ENCODE measurements at regions not wholly inside any gene's neighbourhood (a gene's known extent, or its start where the extent isn't known, plus 50 kb on each side); places are given as distances from the start of the nearest gene placed in this dataset.
"Not testable (repeated sequence)": the region's sequence is repeated elsewhere in the genome, so short reads cannot be mapped to it uniquely, and the experiment has no call there.

- no peak for DNase-seq (ENCODE audit: low read depth)
Observed at GRCh38 chr15:62644889-62645742, 397.4 kb upstream of the TPM1 start.

GRCh38 chr15:62647202-62647842 is 395.2 kb upstream of the TPM1 start:
- no peak for DNase-seq (ENCODE audit: low read depth)

- no peak for DNase-seq (ENCODE audit: low read depth)
Observed at GRCh38 chr15:62647843-62648505, 394.6 kb upstream of the TPM1 start.

GRCh38 chr15:62648954-62649353 is 393.6 kb upstream of the TPM1 start:
- DNase-seq (ENCODE audit: low read depth) = no peak

GRCh38 chr15:62649793-62650420 is 392.6 kb upstream of the TPM1 start:
- DNase-seq (ENCODE audit: low read depth) = no peak

- no peak for DNase-seq (ENCODE audit: low read depth)
Observed at GRCh38 chr15:62653122-62653521, 389.4 kb upstream of the TPM1 start.

- DNase-seq (ENCODE audit: low read depth) = no peak
Observed at GRCh38 chr15:62656071-62656470, 386.5 kb upstream of the TPM1 start.

GRCh38 chr15:62657501-62657900 is 385.0 kb upstream of the TPM1 start:
- DNase-seq (ENCODE audit: low read depth) = not testable (repeated sequence)

GRCh38 chr15:62658498-62658897 is 384.0 kb upstream of the TPM1 start:
- DNase-seq (ENCODE audit: low read depth) = no peak

- DNase-seq (ENCODE audit: low read depth) = no peak
Observed at GRCh38 chr15:62663547-62663946, 379.0 kb upstream of the TPM1 start.

- no peak for DNase-seq (ENCODE audit: low read depth)
Observed at GRCh38 chr15:62665449-62665848, 377.1 kb upstream of the TPM1 start.

- no peak for DNase-seq (ENCODE audit: low read depth)
Observed at GRCh38 chr15:62666046-62666445, 376.5 kb upstream of the TPM1 start.

- DNase-seq (ENCODE audit: low read depth) = no peak
Observed at GRCh38 chr15:62672268-62672667, 370.3 kb upstream of the TPM1 start.

- no peak for DNase-seq (ENCODE audit: low read depth)
Observed at GRCh38 chr15:62676891-62677290, 365.7 kb upstream of the TPM1 start.

GRCh38 chr15:62681939-62682896 is 360.3 kb upstream of the TPM1 start:
- DNase-seq (ENCODE audit: low read depth) = no peak

- not testable (repeated sequence) for DNase-seq (ENCODE audit: low read depth)
Observed at GRCh38 chr15:62683192-62683591, 359.4 kb upstream of the TPM1 start.

- no peak for DNase-seq (ENCODE audit: low read depth)
Observed at GRCh38 chr15:62684123-62684808, 358.3 kb upstream of the TPM1 start.

GRCh38 chr15:62691008-62691407 is 351.5 kb upstream of the TPM1 start:
- DNase-seq (ENCODE audit: low read depth) = no peak

GRCh38 chr15:62697636-62698035 is 344.9 kb upstream of the TPM1 start:
- no peak for DNase-seq (ENCODE audit: low read depth)

- no peak for DNase-seq (ENCODE audit: low read depth)
Observed at GRCh38 chr15:62698646-62699045, 343.9 kb upstream of the TPM1 start.

GRCh38 chr15:62706317-62706716 is 336.2 kb upstream of the TPM1 start:
- no peak for DNase-seq (ENCODE audit: low read depth)
